ENCODE measurements at regions not wholly inside any gene's neighbourhood (a gene's known extent, or its start where the extent isn't known, plus 50 kb on each side); places are given as distances from the start of the nearest gene placed in this dataset.
A peak's percentile ranks its signal among the peaks of the same experiment; 100 is the strongest.
"Not testable (repeated sequence)": the region's sequence is repeated elsewhere in the genome, so short reads cannot be mapped to it uniquely, and the experiment has no call there.

DNA sequence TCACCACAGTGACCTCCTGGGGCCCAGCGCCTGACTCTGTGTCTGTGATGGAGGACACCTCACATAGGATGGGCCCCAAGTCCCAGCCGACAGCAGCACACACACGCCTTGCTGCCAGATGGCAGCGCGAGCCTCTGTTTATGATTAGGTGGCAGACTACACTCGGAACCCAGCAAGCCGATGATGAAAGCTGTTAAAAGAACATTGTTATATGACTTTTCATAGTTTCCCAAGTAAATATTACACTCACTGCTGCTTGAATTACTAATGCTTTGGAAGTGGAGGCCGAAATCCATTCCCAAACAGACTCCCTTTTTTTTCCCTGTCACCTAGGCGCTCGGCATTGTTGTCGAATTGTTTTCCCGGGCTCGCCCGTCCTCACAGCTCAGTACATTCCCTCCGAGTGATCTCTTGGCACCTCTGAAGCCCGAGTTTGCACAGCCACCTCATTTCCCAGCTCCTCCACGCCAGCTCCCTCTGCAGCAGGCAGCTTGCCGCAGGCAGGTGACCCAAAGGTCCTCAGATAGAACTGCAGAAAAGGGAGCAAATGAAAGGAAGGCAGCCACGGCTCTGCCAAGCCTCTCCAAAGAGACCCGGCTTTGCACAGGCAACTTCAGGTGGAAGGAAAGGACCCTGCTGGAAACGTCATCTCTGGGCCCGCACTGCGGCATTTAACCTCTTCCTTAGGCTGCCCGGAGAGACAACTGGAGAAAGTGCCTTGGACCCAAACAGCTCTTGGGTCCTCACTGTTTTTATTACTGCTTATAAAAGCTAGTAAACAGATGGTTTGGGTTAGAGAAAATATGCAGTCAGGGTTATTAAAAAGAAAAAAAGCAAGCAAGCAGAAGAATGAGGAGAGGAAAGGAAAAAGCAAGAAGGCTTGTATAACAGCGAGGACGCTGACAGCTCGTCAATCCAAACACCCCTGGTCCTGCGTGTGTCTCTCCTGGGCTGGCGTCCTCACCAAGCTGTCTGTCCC lies 72.2 kb upstream of the SLC25A33 start:
- DNase-seq: peak in 1 of 2 donors; percentile 55
- no peaks in the 10 kb centered on the region for H3K36me3 ChIP-seq (ENCODE audit: control insufficient read depth, insufficient read depth, low read length)
- 29% methylated on average over 1 of the region's 29 CpGs for WGBS (ENCODE audit: insufficient coverage, low lambda C conversion rate)
- peak overlapping the region; percentile 5 for H3K4me3 ChIP-seq (ENCODE audit: low read length)
- H3K9me3 ChIP-seq (ENCODE audit: control insufficient read depth, low read depth, low read length): no peaks in the 10 kb centered on the region
- H3K27me3 ChIP-seq (ENCODE audit: control insufficient read depth, insufficient read depth, low read length): peaks cover 3% of the 10 kb centered on the region
- peak overlapping the region; percentile 26 for H3K27ac ChIP-seq (ENCODE audit: low read length)
- H3K4me1 ChIP-seq (ENCODE audit: control insufficient read depth, insufficient read depth, low read length): peaks cover 13% of the 10 kb centered on the region

DNA sequence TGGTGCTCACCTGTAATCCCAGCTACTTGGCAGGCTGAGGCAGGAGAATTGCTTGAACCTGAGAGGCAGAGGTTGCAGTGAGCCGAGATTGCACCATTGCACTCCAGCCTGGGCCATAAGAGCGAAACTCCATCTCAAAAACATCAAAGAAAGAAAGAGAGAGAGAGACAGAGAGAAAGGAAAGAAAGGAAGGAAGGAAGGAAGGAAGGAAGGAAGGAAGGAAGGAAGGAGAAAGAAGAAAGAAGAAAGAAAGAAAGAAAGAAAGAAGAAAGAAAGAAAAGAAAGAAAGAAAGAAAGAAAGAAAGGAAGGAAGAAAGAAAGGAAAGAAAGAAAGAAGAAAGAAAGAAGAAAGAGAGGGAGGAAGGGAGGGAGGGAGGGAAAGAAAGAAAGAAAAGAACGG lies 69.4 kb upstream of the SLC25A33 start:
- not testable (repeated sequence) for H3K9me3 ChIP-seq (ENCODE audit: control insufficient read depth, low read depth, low read length); H3K27me3 ChIP-seq (ENCODE audit: control insufficient read depth, insufficient read depth, low read length); H3K4me3 ChIP-seq (ENCODE audit: low read length); H3K36me3 ChIP-seq (ENCODE audit: control insufficient read depth, insufficient read depth, low read length); DNase-seq; H3K27ac ChIP-seq (ENCODE audit: low read length)
- H3K4me1 ChIP-seq (ENCODE audit: control insufficient read depth, insufficient read depth, low read length): peaks cover 13% of the 10 kb centered on the region
- 86% methylated on average over 1 of the region's 3 CpGs for WGBS (ENCODE audit: insufficient coverage, low lambda C conversion rate)

DNA sequence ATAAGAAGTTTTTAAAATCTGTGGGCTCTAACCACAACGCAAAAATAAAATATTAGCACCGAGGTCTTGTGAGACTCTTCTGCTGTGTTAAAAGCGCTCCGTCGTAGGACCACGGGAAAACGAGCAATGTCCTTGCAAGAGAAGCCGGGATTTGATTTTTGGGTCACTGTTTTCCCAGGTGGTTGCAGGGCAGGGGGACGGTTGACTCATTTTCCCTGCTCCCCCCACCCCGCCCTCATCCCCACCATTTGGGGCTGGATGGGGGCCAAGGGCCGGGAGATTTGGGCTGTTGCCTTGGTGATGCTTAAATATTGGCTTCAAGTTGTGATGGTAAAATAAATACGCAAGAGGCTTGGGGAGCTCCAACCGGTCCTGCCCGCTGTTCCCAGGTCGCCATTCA lies 67.6 kb upstream of the SLC25A33 start:
- H3K27me3 ChIP-seq (ENCODE audit: control insufficient read depth, insufficient read depth, low read length): peaks cover 9% of the 10 kb centered on the region
- H3K4me1 ChIP-seq (ENCODE audit: control insufficient read depth, insufficient read depth, low read length): peaks cover 11% of the 10 kb centered on the region
- no peak overlapping the region for H3K4me3 ChIP-seq (ENCODE audit: low read length)
- WGBS (ENCODE audit: insufficient coverage, low lambda C conversion rate): no CpG with 5 or more reads among the region's 15 CpGs
- DNase-seq: no peak
- no peaks in the 10 kb centered on the region for H3K36me3 ChIP-seq (ENCODE audit: control insufficient read depth, insufficient read depth, low read length)
- H3K9me3 ChIP-seq (ENCODE audit: control insufficient read depth, low read depth, low read length): no peaks in the 10 kb centered on the region
- H3K27ac ChIP-seq (ENCODE audit: low read length): no peak overlapping the region

DNA sequence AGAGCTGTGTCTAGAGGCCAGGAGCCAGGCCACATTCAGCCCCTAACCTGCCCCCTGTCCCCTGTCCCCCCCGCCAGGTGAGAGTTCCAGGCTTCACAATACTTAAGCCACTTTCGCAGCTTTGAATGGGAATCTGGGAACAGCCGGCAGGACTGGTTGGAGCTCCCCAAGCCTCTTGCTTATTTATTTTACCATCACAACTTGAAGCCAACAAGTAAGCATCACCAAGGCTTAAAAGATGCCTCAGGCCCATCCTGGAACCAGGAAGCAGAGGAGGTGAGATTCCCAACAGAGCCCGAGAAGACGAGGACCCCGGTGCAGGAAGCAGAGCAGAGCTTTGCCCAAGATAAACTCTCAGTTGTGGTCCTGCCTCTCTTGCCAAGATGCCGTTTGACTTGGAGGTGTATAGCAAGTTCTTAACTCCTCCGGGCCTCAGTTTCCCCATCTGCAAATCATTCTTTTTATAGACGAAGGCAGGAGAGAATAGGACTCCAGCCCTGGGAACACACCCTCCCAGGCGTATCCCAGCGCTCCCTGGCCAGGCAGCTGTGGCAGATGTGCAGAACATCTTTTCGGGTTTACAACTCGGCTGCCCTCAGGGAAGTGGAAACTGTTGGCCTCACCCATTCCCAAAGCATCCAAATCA lies 66.8 kb upstream of the SLC25A33 start:
- H3K4me1 ChIP-seq (ENCODE audit: control insufficient read depth, insufficient read depth, low read length): peaks cover 3% of the 10 kb centered on the region
- 53% methylated on average over 2 of the region's 13 CpGs for WGBS (ENCODE audit: insufficient coverage, low lambda C conversion rate)
- H3K27ac ChIP-seq (ENCODE audit: low read length): no peak overlapping the region
- H3K9me3 ChIP-seq (ENCODE audit: control insufficient read depth, low read depth, low read length): no peaks in the 10 kb centered on the region
- no peak overlapping the region for H3K4me3 ChIP-seq (ENCODE audit: low read length)
- H3K36me3 ChIP-seq (ENCODE audit: control insufficient read depth, insufficient read depth, low read length): no peaks in the 10 kb centered on the region
- DNase-seq: no peak
- H3K27me3 ChIP-seq (ENCODE audit: control insufficient read depth, insufficient read depth, low read length): peaks cover 9% of the 10 kb centered on the region

DNA sequence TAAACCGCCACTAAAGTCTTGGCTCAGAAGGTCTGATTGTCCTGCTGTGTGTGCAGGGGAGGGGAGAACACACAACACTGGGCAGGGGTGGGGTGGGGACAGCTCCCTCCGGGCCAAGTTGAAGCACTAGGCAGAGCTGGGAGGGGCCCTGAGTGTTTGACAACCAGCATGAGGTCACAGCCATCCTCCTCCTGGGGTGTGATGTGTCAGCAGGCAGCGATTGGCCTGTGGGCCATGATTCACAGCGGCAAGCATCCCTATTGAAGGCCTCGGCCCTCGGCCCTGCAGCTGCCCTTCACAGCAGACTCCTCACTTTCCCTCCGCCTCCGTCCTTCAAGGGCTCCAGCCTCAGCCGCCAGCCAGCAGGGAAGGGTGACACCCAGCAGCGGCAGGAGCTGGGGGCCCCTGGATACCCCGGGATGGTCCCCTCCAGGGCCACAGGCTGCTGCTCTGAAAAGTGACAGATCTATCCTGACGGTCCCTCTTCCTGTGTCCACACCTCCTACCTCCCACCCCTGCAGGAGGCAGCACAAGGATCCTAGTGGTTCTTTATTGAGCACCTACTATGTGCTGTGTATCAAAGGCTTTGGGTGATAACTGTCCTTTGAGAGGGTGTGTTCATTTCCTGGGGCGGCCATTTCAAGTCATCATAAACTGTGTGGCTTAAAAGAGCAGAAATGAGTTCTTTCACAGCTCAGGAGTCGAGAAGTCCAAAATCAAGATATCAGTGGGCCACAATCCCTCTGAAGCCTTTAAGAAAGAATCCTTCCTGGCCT lies 66.0 kb upstream of the SLC25A33 start:
- no peaks in the 10 kb centered on the region for H3K4me1 ChIP-seq (ENCODE audit: control insufficient read depth, insufficient read depth, low read length)
- peaks cover 9% of the 10 kb centered on the region for H3K27me3 ChIP-seq (ENCODE audit: control insufficient read depth, insufficient read depth, low read length)
- WGBS (ENCODE audit: insufficient coverage, low lambda C conversion rate): no CpG with 5 or more reads among the region's 14 CpGs
- no peaks in the 10 kb centered on the region for H3K36me3 ChIP-seq (ENCODE audit: control insufficient read depth, insufficient read depth, low read length)
- peak in 1 of 2 donors; percentile 40 for DNase-seq
- no peak overlapping the region for H3K4me3 ChIP-seq (ENCODE audit: low read length)
- no peaks in the 10 kb centered on the region for H3K9me3 ChIP-seq (ENCODE audit: control insufficient read depth, low read depth, low read length)
- H3K27ac ChIP-seq (ENCODE audit: low read length): no peak overlapping the region

DNA sequence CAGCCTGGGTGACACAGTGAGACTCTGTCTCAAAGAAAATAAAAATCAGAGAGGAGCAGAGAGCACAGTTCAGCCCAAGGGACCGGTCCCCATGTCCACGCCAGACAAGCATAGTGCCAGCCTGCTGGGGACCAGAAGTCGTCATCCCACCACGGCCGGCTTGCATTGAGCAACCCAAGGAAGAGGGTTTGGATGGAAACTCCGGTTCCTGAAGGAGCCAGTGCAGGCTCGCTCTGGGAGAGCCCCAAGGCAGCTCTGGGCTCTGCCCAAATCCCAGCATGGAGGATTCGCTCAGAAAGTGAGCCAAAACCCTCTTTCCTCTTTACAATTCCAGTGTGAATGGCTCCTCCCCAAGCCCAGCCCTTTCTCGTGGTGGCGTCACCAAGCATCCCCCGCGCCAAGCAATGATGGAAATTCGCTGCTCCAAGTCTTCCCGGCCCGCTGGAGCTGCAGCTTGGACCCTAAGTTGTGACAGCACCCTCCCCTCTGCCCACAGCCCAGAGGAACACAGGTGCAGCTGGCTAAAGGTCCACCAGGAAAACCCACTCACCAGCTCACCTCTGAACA lies 64.1 kb upstream of the SLC25A33 start:
- no peak for DNase-seq
- Histone ChIP-seq H3K27me3 (ENCODE audit: control insufficient read depth, insufficient read depth, low read length) (peaks cover 9% of the 10 kb centered on the region), H3K4me1 (ENCODE audit: control insufficient read depth, insufficient read depth, low read length) (no peaks in the 10 kb centered on the region), H3K36me3 (ENCODE audit: control insufficient read depth, insufficient read depth, low read length) (no peaks in the 10 kb centered on the region), H3K9me3 (ENCODE audit: control insufficient read depth, low read depth, low read length) (no peaks in the 10 kb centered on the region), H3K27ac (ENCODE audit: low read length) (no peak overlapping the region), H3K4me3 (ENCODE audit: low read length) (no peak overlapping the region)
- WGBS (ENCODE audit: insufficient coverage, low lambda C conversion rate): no CpG with 5 or more reads among the region's 15 CpGs

DNA sequence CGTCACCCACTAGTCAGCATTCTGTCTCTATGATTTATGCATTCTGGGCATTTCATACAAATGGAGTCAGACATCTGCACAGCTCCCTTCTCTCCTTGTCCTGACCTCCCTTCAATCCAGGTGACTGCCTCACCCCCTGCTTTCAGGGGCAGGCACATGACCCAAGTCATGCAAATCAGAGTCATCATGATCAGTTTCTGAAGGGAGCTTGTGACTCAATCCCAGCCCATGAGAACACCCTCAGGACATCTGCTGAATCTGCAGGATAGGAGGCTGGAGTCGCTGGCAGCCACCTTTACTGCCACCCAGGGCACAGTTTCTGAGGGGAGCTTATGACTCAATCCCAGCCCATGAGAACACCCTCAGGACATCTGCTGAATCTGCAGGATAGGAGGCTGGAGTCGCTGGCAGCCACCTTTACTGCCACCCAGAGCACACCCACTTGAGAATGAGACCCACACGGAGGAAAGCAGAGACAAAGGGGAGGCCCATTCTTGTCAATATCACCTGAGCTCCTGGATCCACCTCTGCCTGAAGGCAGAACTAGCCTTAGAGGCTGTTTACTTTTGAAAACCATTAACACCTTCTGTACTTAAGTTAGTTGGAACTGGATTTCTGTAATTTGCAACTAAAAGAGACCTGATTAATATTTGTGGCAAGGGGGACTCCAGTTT lies 62.3 kb upstream of the SLC25A33 start:
- Histone ChIP-seq H3K27ac (ENCODE audit: low read length) (peak overlapping the region; percentile 73), H3K4me1 (ENCODE audit: control insufficient read depth, insufficient read depth, low read length) (no peaks in the 10 kb centered on the region), H3K27me3 (ENCODE audit: control insufficient read depth, insufficient read depth, low read length) (peaks cover 7% of the 10 kb centered on the region), H3K4me3 (ENCODE audit: low read length) (no peak overlapping the region), H3K36me3 (ENCODE audit: control insufficient read depth, insufficient read depth, low read length) (no peaks in the 10 kb centered on the region), H3K9me3 (ENCODE audit: control insufficient read depth, low read depth, low read length) (no peaks in the 10 kb centered on the region)
- peak; percentile 77 to 85 for DNase-seq
- no CpG with 5 or more reads among the region's 4 CpGs for WGBS (ENCODE audit: insufficient coverage, low lambda C conversion rate)

DNA sequence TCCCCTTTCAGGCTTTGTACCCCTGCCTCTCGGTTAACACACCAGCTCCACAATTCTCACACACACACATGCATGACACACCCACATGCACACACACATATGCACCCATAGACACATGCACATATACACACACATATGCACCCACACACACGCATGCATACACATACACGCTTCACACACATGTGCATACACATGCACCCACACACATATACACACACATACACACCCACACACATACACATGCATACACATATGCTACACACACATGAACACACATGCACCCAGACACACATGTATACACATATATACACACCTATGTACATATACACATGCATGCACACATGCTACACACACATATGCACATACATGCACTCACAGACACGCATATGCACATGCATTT lies 61.7 kb upstream of the SLC25A33 start:
- H3K4me1 ChIP-seq (ENCODE audit: control insufficient read depth, insufficient read depth, low read length): no peaks in the 10 kb centered on the region
- no peak for DNase-seq
- no peaks in the 10 kb centered on the region for H3K36me3 ChIP-seq (ENCODE audit: control insufficient read depth, insufficient read depth, low read length)
- H3K27me3 ChIP-seq (ENCODE audit: control insufficient read depth, insufficient read depth, low read length): peaks cover 3% of the 10 kb centered on the region
- no peak overlapping the region for H3K4me3 ChIP-seq (ENCODE audit: low read length)
- WGBS (ENCODE audit: insufficient coverage, low lambda C conversion rate): 80% methylated on average over 1 of the region's 4 CpGs
- peak overlapping the region; percentile 73 for H3K27ac ChIP-seq (ENCODE audit: low read length)
- H3K9me3 ChIP-seq (ENCODE audit: control insufficient read depth, low read depth, low read length): no peaks in the 10 kb centered on the region

DNA sequence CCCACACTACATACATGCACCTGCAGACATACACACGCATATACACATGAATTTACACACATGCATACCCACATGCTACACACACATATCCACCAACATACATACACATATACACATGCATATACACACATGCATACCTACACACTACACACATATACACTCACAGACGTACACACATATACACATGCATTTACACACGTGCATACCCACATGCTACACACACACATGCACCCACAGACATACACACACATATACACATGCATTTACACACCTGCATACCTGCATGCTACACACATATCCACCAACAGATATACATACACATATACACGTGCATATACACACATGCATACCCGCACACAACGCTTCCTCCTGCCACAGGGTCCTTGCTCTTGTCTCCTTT lies 61.2 kb upstream of the SLC25A33 start:
- Histone ChIP-seq H3K4me1 (ENCODE audit: control insufficient read depth, insufficient read depth, low read length) (no peaks in the 10 kb centered on the region), H3K27ac (ENCODE audit: low read length) (no peak overlapping the region), H3K27me3 (ENCODE audit: control insufficient read depth, insufficient read depth, low read length) (peaks cover 3% of the 10 kb centered on the region), H3K9me3 (ENCODE audit: control insufficient read depth, low read depth, low read length) (no peaks in the 10 kb centered on the region), H3K36me3 (ENCODE audit: control insufficient read depth, insufficient read depth, low read length) (no peaks in the 10 kb centered on the region), H3K4me3 (ENCODE audit: low read length) (no peak overlapping the region)
- no CpG with 5 or more reads among the region's 6 CpGs for WGBS (ENCODE audit: insufficient coverage, low lambda C conversion rate)
- DNase-seq: no peak

Data from large intestine (tissue), 3 donors.